ENCODE measurements at regions not wholly inside any gene's neighbourhood (a gene's known extent, or its start where the extent isn't known, plus 50 kb on each side); places are given as distances from the start of the nearest gene placed in this dataset.

- in situ Hi-C loops (cut with HindIII; ENCODE audit: extremely low pct_ligation_motif_present, low pct_unique_long_range_greater_than_20kb) (no loop called here), intact Hi-C loops (cut with micrococcal nuclease; ENCODE audit: unreplicated experiment) (no loop called here)
- Histone ChIP-seq H3K27me3 (ENCODE audit: control insufficient read depth in 1 of 2, insufficient read depth in 2 of 2, low read length in 2 of 2) (peaks cover 4 to 70% of the 10 kb centered on the region in 2 experiments; a peak in 4 of 5 replicates), H3K79me2 (ENCODE audit: insufficient read depth, low read length) (no peaks in the 10 kb centered on the region), H3K4me3 (replicated peaks in 1 of 3; ENCODE audit: insufficient read depth in 1 of 3, low read depth in 2 of 3, low read length in 3 of 3) (no peak overlapping the region), H4K20me1 (ENCODE audit: insufficient read depth, low read length) (peaks cover 2% of the 10 kb centered on the region; the same call in 1 of the 2 replicates), H3K4me1 (ENCODE audit: insufficient read depth, low read length) (no peaks in the 10 kb centered on the region), H3K36me3 (replicated peaks in 1 of 2; ENCODE audit: control insufficient read depth in 1 of 2, insufficient read depth in 2 of 2, low read length in 2 of 2) (no peaks in the 10 kb centered on the region), H3K27ac (ENCODE audit: extremely low read length, insufficient read depth, low read length) (no peak overlapping the region), H2AFZ (ENCODE audit: low read length) (no peak overlapping the region), H3K4me2 (ENCODE audit: low read depth, low read length) (no peak overlapping the region), H3K9me3 (ENCODE audit: low read length) (no peaks in the 10 kb centered on the region), H3K9ac (ENCODE audit: insufficient read depth, low read depth, low read length) (no peak overlapping the region)
- ChIA-PET POLR2A (no interaction called here), CTCF (ENCODE audit: low intra/inter-chr PET ratio, low total read pairs) (no interaction called here)
- 20% methylated on average over 9 of the region's 20 CpGs for WGBS (ENCODE audit: low lambda C conversion rate)
- DNase-seq (ENCODE audit: low spot score) (no peak), ATAC-seq (no peak), FAIRE-seq (no peak)
- no TSS peak for BruUV-seq (replicated peaks)
- TF ChIP-seq PBX2 (CRISPR knock-in tag; IDR thresholded peaks at IDR 0.05) (no peak), POLR2AphosphoS2 (IDR thresholded peaks at IDR 0.05; ENCODE audit: low read depth, low read length) (no peak), POLR2AphosphoS5 (IDR thresholded peaks at IDR 0.05; ENCODE audit: low read depth, low read length) (no peak), SOX13 (IDR thresholded peaks at IDR 0.05) (no peak), SOX13 (CRISPR knock-in tag; conservative IDR thresholded peaks at IDR 0.05 in 1 of 2, IDR thresholded peaks at IDR 0.05 in 1 of 2) (no peak), NONO (IDR thresholded peaks at IDR 0.05) (no peak), NONO (CRISPR knock-in tag; conservative IDR thresholded peaks at IDR 0.05) (no peak), PHF5A (CRISPR knock-in tag; IDR thresholded peaks at IDR 0.05; ENCODE audit: low read depth, unreplicated experiment) (no peak), ZBTB34 (CRISPR knock-in tag; IDR thresholded peaks at IDR 0.05) (no peak)
These were observed 248.6 kb upstream of the SALL3 start for GRCh38 chr18:78731016-78731397.

Data from HepG2 (cell line).